ENCODE measurements at regions not wholly inside any gene's neighbourhood (a gene's known extent, or its start where the extent isn't known, plus 50 kb on each side); places are given as distances from the start of the nearest gene placed in this dataset.

DNA sequence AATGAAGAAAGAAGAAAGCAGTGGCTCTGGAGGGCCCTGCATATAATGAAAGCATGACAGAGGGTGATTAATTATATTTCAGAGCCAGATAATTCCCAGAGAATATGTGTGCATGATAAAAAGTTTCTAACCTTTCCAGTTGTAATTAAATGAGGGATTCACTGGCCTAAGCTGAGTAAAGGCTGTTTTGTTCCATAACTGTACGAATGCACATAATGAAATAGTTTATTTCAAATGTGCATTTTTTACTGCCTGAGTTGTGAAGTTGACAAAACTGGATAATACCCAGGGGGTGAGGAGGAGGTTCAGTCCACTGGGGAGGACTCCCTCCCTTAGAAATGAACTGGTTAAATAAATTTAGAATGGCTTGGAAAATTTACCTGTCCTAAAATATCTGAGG, 616.4 kb downstream of the TAFA4 start:
- intact Hi-C loops (cut with DNase I), result no loop called here
- no peaks in the 10 kb centered on the region for H3K27me3 ChIP-seq
- no peak for DNase-seq
- H3K27ac ChIP-seq, result no peak overlapping the region
- 73 to 89% methylated on average over 1 of the region's 1 CpG for WGBS, 2 donors
- TF ChIP-seq, protein P1, sequence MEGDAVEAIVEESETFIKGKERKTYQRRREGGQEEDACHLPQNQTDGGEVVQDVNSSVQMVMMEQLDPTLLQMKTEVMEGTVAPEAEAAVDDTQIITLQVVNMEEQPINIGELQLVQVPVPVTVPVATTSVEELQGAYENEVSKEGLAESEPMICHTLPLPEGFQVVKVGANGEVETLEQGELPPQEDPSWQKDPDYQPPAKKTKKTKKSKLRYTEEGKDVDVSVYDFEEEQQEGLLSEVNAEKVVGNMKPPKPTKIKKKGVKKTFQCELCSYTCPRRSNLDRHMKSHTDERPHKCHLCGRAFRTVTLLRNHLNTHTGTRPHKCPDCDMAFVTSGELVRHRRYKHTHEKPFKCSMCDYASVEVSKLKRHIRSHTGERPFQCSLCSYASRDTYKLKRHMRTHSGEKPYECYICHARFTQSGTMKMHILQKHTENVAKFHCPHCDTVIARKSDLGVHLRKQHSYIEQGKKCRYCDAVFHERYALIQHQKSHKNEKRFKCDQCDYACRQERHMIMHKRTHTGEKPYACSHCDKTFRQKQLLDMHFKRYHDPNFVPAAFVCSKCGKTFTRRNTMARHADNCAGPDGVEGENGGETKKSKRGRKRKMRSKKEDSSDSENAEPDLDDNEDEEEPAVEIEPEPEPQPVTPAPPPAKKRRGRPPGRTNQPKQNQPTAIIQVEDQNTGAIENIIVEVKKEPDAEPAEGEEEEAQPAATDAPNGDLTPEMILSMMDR (IDR thresholded peaks at IDR 0.05), result no peak
- TF ChIP-seq EP300 (IDR thresholded peaks at IDR 0.05) (no peak), POLR2A (IDR thresholded peaks at IDR 0.05) (no peak), POLR2AphosphoS5 (IDR thresholded peaks at IDR 0.05) (no peak)
- no peaks in the 10 kb centered on the region for H3K4me1 ChIP-seq
- no peaks in the 10 kb centered on the region for H3K36me3 ChIP-seq
- no peak overlapping the region for H3K4me3 ChIP-seq
- no peaks in the 10 kb centered on the region for H3K9me3 ChIP-seq

- WGBS, 2 donors, result 79 to 90% methylated on average over 1 of the region's 1 CpG
- Histone ChIP-seq H3K27me3 (no peaks in the 10 kb centered on the region), H3K9me3 (no peaks in the 10 kb centered on the region), H3K36me3 (no peaks in the 10 kb centered on the region), H3K4me3 (no peak overlapping the region), H3K4me1 (no peaks in the 10 kb centered on the region), H3K27ac (no peak overlapping the region)
- intact Hi-C loops (cut with DNase I), result no loop called here
- DNase-seq, result no peak
- TF ChIP-seq POLR2AphosphoS5 (IDR thresholded peaks at IDR 0.05) (no peak), POLR2A (IDR thresholded peaks at IDR 0.05) (no peak), EP300 (IDR thresholded peaks at IDR 0.05) (no peak)
- TF ChIP-seq, protein P1 (IDR thresholded peaks at IDR 0.05), result no peak
Measured at GRCh38 chr3:68315546-68315945, 616.8 kb downstream of the TAFA4 start.

- no peak for DNase-seq
- H3K4me1 ChIP-seq, result no peaks in the 10 kb centered on the region
- no peaks in the 10 kb centered on the region for H3K9me3 ChIP-seq
- H3K27ac ChIP-seq, result no peak overlapping the region
- no peaks in the 10 kb centered on the region for H3K27me3 ChIP-seq
- no peak for TF ChIP-seq EP300 (IDR thresholded peaks at IDR 0.05)
- no peak for TF ChIP-seq POLR2A (IDR thresholded peaks at IDR 0.05)
- TF ChIP-seq POLR2AphosphoS5 (IDR thresholded peaks at IDR 0.05), result no peak
- TF ChIP-seq, protein P1 (IDR thresholded peaks at IDR 0.05), result no peak
- WGBS, 2 donors, result 65 to 88% methylated on average over 2 of the region's 2 CpGs
- no peak overlapping the region for H3K4me3 ChIP-seq
- H3K36me3 ChIP-seq, result no peaks in the 10 kb centered on the region
- intact Hi-C loops (cut with DNase I), result no loop called here
Measured at GRCh38 chr3:68306571-68306970, 625.8 kb downstream of the TAFA4 start.

- Histone ChIP-seq H3K27ac (no peak overlapping the region), H3K36me3 (no peaks in the 10 kb centered on the region), H3K9me3 (no peaks in the 10 kb centered on the region), H3K27me3 (no peaks in the 10 kb centered on the region), H3K4me1 (no peaks in the 10 kb centered on the region), H3K4me3 (no peak overlapping the region)
- 88 to 95% methylated on average over 1 of the region's 1 CpG for WGBS, 2 donors
- intact Hi-C loops (cut with DNase I), result no loop called here
- DNase-seq, result no peak
- TF ChIP-seq, protein P1 (IDR thresholded peaks at IDR 0.05), result no peak
- TF ChIP-seq POLR2AphosphoS5 (IDR thresholded peaks at IDR 0.05), result no peak
- TF ChIP-seq POLR2A (IDR thresholded peaks at IDR 0.05), result no peak
- TF ChIP-seq EP300 (IDR thresholded peaks at IDR 0.05), result no peak
Measured at GRCh38 chr3:68295457-68295856, 636.9 kb downstream of the TAFA4 start.

DNA sequence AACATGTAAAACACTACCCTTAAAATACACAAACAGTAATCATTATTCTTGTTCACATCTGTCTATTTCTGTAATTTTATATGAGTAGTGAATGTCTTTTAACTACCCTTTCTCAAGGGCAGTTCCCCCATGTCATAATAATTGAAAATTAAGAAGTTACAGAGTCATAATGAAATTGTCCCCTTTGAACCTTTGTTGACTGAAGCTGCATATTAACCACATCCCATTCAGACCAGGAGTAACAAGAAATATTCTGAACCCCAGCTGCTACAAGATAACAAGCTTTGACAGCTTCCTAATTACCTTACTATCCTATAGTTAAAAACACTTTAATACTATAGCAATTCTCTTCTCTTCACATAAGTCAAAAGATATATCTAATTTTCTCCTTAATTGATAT, 635.9 kb upstream of the SUCLG2 start:
- Histone ChIP-seq H3K4me3 (no peak overlapping the region), H3K27me3 (no peaks in the 10 kb centered on the region), H3K4me1 (no peaks in the 10 kb centered on the region), H3K27ac (no peak overlapping the region), H3K9me3 (no peaks in the 10 kb centered on the region), H3K36me3 (no peaks in the 10 kb centered on the region)
- no peak for DNase-seq
- intact Hi-C loops (cut with DNase I), result no loop called here
- no peak for TF ChIP-seq POLR2A (IDR thresholded peaks at IDR 0.05)
- TF ChIP-seq POLR2AphosphoS5 (IDR thresholded peaks at IDR 0.05), result no peak
- no peak for TF ChIP-seq EP300 (IDR thresholded peaks at IDR 0.05)
- TF ChIP-seq, protein P1 (IDR thresholded peaks at IDR 0.05), result no peak

All from sigmoid colon (tissue), 6 donors.